ENCODE measurements at regions not wholly inside any gene's neighbourhood (a gene's known extent, or its start where the extent isn't known, plus 50 kb on each side); places are given as distances from the start of the nearest gene placed in this dataset.

GRCh38 chr13:111597618-111598017 lies 277.2 kb downstream of the TEX29 start:
- no peak for TF ChIP-seq CTCF (IDR thresholded peaks at IDR 0.05)
- no peaks in the 10 kb centered on the region for H3K9me3 Mint-ChIP-seq
- H3K4me3 Mint-ChIP-seq, result no peak overlapping the region
- DNase-seq (no peak), ATAC-seq (no peak)
- no peaks in the 10 kb centered on the region for H3K4me1 Mint-ChIP-seq (ENCODE audit: low read depth)
- no peaks in the 10 kb centered on the region for H3K27me3 Mint-ChIP-seq
- intact Hi-C loops (cut with micrococcal nuclease), result no loop called here
- ChIA-PET POLR2A (no interaction called here), CTCF (no interaction called here)
- H3K27ac Mint-ChIP-seq, result no peak overlapping the region
- no peaks in the 10 kb centered on the region for H3K36me3 Mint-ChIP-seq (ENCODE audit: low read depth)

GRCh38 chr13:111598747-111599146 lies 278.3 kb downstream of the TEX29 start:
- H3K4me3 Mint-ChIP-seq, result no peak overlapping the region
- H3K4me1 Mint-ChIP-seq (ENCODE audit: low read depth), result no peaks in the 10 kb centered on the region
- intact Hi-C loops (cut with micrococcal nuclease), result no loop called here
- TF ChIP-seq CTCF (IDR thresholded peaks at IDR 0.05), result no peak
- H3K27ac Mint-ChIP-seq, result no peak overlapping the region
- ATAC-seq (no peak), DNase-seq (no peak)
- no peaks in the 10 kb centered on the region for H3K36me3 Mint-ChIP-seq (ENCODE audit: low read depth)
- ChIA-PET POLR2A (no interaction called here), CTCF (no interaction called here)
- no peaks in the 10 kb centered on the region for H3K9me3 Mint-ChIP-seq
- H3K27me3 Mint-ChIP-seq, result no peaks in the 10 kb centered on the region

GRCh38 chr13:111599791-111600190 lies 279.3 kb downstream of the TEX29 start:
- Mint-ChIP-seq H3K4me1 (ENCODE audit: low read depth) (no peaks in the 10 kb centered on the region), H3K27ac (no peak overlapping the region), H3K36me3 (ENCODE audit: low read depth) (no peaks in the 10 kb centered on the region), H3K9me3 (no peaks in the 10 kb centered on the region), H3K4me3 (no peak overlapping the region), H3K27me3 (no peaks in the 10 kb centered on the region)
- CTCF ChIA-PET, result no interaction called here
- DNase-seq, result no peak
- POLR2A ChIA-PET, result no interaction called here
- no peak for ATAC-seq
- intact Hi-C loops (cut with micrococcal nuclease), result no loop called here
- TF ChIP-seq CTCF (IDR thresholded peaks at IDR 0.05), result no peak

GRCh38 chr13:111602874-111603273 lies 282.4 kb downstream of the TEX29 start:
- no peaks in the 10 kb centered on the region for H3K36me3 Mint-ChIP-seq (ENCODE audit: low read depth)
- intact Hi-C loops (cut with micrococcal nuclease), result no loop called here
- no peak overlapping the region for H3K27ac Mint-ChIP-seq
- POLR2A ChIA-PET, result no interaction called here
- H3K4me1 Mint-ChIP-seq (ENCODE audit: low read depth), result no peaks in the 10 kb centered on the region
- TF ChIP-seq CTCF (IDR thresholded peaks at IDR 0.05), result no peak
- CTCF ChIA-PET, result interaction anchor here (1.5 kb wide), 1 partner anchor 173 kb away, joined by 3 read pairs; no protein-coding TSS in a partner anchor
- H3K9me3 Mint-ChIP-seq, result no peaks in the 10 kb centered on the region
- no peak overlapping the region for H3K4me3 Mint-ChIP-seq
- H3K27me3 Mint-ChIP-seq, result no peaks in the 10 kb centered on the region
- ATAC-seq, result no peak
- DNase-seq, result no peak

- no peaks in the 10 kb centered on the region for H3K4me1 Mint-ChIP-seq (ENCODE audit: low read depth)
- TF ChIP-seq CTCF (IDR thresholded peaks at IDR 0.05), result no peak
- intact Hi-C loops (cut with micrococcal nuclease), result no loop called here
- CTCF ChIA-PET, result interaction anchor here (1.5 kb wide), 1 partner anchor 175 kb away, joined by 3 read pairs; no protein-coding TSS in a partner anchor
- no peaks in the 10 kb centered on the region for H3K27me3 Mint-ChIP-seq
- no peaks in the 10 kb centered on the region for H3K36me3 Mint-ChIP-seq (ENCODE audit: low read depth)
- no peak overlapping the region for H3K27ac Mint-ChIP-seq
- H3K9me3 Mint-ChIP-seq, result no peaks in the 10 kb centered on the region
- no peak for ATAC-seq
- H3K4me3 Mint-ChIP-seq, result no peak overlapping the region
- DNase-seq, result no peak
- POLR2A ChIA-PET, result no interaction called here
These were observed 283.7 kb downstream of the TEX29 start for GRCh38 chr13:111604097-111604496.
